Retinal pigment epithelial cell (primary cell): ENCODE measurements at regions not wholly inside any gene's neighbourhood (a gene's known extent, or its start where the extent isn't known, plus 50 kb on each side); places are given as distances from the start of the nearest gene placed in this dataset.

Experiments
- DNase-seq: peaks from one replicate; pipeline ENCODE4 v3.0.0-alpha.2; 2010; ENCODE audit warnings: low read depth
- H3K4me3 ChIP-seq: 2 replicates; pipeline ENCODE4 v1.5.1; 2011; ENCODE audit warnings: mild to moderate bottlenecking, low read length, control low read depth, moderate library complexity
- TF ChIP-seq, protein P1 (sequence below): conservative IDR thresholded peaks from 2 replicates; pipeline ENCODE4 v1.5.1; 2011; ENCODE audit warnings: low read depth, low read length, control low read depth, inconsistent platforms

DNA sequence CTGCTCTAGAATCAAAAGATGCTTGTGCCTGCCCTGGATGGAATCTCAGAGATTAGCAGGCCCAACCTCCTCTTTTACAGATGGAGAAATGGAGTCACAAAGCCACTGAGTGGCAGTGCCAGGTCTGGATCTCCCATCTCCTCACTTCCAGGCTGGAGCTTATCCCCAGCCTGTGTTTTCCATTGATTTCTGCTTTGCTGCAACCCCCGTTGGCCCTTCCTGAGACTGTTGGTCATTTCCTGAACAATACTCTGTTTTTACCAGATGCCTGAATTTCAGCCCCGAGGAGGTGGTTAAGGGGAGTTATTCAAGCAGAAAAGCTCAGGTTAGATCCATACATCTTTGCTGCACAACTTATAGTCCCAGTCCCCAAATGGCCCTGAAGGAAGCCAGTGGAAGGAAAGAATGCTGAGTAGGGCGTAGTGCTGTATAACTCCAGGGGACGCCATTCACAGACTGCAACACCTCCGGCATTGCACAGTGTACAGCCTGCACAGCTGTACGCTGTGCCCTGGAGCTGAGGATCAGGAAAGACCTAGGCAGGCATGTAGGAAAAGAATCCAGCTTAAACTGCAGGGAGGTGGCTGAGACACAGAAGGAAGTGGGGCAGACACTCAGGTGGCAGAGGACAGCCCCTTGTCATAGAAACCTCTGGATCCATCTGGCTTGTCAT is 77.5 kb downstream of the RPLP1 start:
- no peak overlapping the region for H3K4me3 ChIP-seq
- TF ChIP-seq, protein P1, sequence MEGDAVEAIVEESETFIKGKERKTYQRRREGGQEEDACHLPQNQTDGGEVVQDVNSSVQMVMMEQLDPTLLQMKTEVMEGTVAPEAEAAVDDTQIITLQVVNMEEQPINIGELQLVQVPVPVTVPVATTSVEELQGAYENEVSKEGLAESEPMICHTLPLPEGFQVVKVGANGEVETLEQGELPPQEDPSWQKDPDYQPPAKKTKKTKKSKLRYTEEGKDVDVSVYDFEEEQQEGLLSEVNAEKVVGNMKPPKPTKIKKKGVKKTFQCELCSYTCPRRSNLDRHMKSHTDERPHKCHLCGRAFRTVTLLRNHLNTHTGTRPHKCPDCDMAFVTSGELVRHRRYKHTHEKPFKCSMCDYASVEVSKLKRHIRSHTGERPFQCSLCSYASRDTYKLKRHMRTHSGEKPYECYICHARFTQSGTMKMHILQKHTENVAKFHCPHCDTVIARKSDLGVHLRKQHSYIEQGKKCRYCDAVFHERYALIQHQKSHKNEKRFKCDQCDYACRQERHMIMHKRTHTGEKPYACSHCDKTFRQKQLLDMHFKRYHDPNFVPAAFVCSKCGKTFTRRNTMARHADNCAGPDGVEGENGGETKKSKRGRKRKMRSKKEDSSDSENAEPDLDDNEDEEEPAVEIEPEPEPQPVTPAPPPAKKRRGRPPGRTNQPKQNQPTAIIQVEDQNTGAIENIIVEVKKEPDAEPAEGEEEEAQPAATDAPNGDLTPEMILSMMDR, result no peak
- DNase-seq, result no peak

DNA sequence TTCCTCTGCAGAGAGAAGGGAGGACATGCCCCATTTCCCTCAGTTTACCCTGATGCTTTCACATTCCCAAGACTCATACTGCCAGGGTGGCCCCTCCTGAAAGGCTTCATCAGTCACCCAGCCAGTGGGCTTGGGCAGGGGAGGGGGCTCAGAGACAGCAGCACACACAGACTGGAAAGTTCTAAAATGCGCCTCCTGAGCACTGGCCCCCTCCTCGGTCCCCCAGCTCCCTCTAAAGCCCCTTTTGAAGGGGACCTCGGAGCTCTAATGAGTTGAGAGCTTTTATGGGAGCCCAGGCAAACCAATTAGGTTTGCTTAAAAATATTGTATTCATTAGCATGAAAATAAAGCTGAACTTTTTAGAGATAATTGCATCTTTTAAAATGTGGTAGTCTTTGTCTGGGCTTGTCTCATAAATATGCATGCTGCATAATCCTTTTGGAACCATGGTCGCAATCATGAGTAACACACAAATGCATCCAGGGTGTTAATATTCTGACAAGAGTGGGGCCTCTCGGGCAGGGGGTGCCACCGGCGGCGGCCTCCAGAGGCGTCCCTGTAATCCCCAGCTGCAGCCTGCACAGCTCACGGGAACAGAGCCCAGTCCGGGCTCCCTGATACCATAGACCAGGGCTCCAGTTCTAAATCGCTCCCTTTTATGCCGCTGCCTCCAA is 78.5 kb downstream of the RPLP1 start:
- TF ChIP-seq, protein P1, result peak; percentile 12
- peak; percentile 39 for DNase-seq
- H3K4me3 ChIP-seq, result peak overlapping the region; percentile 12

DNA sequence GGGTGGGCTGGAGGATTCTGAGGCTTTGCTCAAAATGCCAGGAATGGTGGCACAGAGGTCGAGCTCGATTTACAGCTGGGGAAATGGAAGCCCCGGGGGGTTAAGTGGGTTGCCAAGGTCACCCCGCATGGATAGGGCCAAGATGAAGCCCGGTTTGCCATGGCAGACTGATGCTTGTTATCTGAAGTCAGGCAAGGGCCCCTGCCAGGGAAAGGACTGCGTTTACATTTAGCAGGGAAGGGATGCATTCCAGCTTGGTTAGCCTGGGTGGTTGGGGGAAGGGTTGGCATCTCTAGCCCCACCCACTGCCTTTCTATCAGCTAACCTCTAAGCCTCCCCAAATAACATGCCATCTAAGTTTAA is 79.0 kb downstream of the RPLP1 start:
- DNase-seq, result no peak
- TF ChIP-seq, protein P1, result no peak
- H3K4me3 ChIP-seq, result peak overlapping the region; percentile 12

DNA sequence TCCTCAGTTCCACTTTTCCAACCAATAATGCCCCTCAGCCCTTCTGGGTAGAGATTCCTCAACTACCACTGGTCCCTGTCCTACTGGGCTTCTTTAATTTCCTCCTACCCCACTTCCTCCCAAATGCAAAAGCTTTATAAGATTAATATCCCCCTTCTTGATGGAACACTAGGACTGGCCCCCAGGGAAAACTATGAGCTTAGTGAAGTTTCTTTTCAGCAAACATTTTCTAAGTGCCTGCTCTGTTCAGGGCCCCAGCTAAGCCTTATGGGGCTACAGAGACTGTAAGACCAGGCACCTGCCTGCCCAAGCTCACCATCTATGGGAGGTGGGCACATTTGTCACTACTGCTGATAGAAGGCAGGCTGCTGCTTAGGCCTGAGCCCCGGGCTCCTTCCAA is 79.4 kb downstream of the RPLP1 start:
- TF ChIP-seq, protein P1, result no peak
- H3K4me3 ChIP-seq, result no peak overlapping the region
- no peak for DNase-seq

DNA sequence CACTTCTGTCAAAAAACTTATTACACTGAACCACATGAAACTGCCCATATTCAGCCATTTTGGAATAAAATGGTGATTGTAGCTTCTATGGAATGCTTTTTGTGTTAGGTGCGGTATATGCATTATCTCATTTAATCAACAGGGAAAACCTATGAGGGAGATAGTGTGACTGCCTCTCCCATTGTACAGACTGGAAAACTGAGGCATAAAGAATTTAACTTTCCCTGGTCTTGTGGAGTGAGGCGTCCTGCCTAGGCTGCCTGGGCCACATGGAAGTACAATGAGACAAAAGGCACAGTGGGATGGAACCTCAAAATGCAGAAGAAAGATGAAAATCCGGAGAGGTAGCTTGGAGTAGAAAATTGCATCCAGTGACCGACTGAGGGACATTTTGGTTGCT is 80.2 kb downstream of the RPLP1 start:
- no peak overlapping the region for H3K4me3 ChIP-seq
- TF ChIP-seq, protein P1, result no peak
- DNase-seq, result no peak

DNA sequence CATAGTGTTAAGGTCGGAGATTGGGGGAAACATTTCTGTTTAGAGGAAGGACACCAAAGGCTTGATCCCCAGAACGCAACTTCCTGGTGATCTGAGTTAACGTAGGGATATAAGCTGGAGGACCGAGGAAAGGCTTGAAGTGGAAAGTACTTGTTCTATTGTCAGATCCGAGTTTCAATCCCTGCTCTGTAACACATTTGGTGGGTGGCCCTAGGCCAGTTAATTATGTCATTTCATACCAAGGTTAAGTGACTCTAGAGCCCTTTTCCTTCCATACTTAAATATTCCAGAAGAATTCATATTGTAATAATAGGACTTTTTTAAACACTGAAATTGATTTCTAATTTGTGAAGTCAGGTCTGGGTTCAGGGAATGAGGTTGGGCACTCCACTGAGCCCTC is 80.9 kb downstream of the RPLP1 start:
- DNase-seq, result no peak
- TF ChIP-seq, protein P1, result no peak
- H3K4me3 ChIP-seq, result no peak overlapping the region

DNA sequence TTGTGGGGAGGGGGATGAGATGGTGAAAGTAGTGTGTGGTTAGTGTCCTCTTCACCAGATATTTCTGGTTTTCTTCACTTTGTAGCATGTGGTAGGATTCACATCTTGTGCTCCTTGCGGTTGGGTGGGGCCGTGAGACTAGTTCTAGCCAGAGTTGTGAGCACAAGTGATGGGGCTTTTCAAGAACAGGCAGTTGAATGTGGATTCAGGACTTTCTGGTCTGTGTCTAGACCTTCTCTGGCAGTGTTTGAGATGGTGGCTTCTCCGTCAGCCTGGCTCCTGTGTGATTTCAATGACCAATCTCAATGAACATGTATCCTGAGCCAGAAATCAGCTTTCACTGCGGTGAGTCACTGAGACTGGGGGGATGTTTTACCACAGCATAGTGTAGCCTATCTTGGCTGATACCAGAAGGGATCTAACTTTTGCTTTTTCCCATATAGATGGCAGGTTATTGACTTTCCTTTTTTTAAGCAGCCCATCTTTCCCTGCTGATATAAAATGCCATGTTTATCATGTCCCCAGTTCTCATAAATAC is 82.6 kb downstream of the RPLP1 start:
- DNase-seq, result no peak
- TF ChIP-seq, protein P1, result no peak
- H3K4me3 ChIP-seq, result no peak overlapping the region
